Pancreas (tissue), 10 donors: ENCODE measurements at regions not wholly inside any gene's neighbourhood (a gene's known extent, or its start where the extent isn't known, plus 50 kb on each side); places are given as distances from the start of the nearest gene placed in this dataset.

Experiments used
- ATAC-seq, 4 donors: fragments of 200-7000 bp; cut with Tn5 transposase; one replicate each; pipeline versions ENCODE4 v1.8.0 to v1.9.1; 2020; ENCODE audit warnings: mild to moderate bottlenecking in 4 of 4, moderate library complexity in 4 of 4
- DNase-seq, 6 donors: peaks; one replicate each; pipeline ENCODE4 v3.0.0-alpha.2; 2020
- FAIRE-seq: peaks from 2 replicates; lab custom pipeline; 2012; peaks lifted over from hg19 to GRCh38; lab: Jason Lieb, UNC
- H3K27ac ChIP-seq, 4 donors: fragments of 200-600 bp; sonication (generic); 1 replicate in 3 of 4; 2 replicates in 1 of 4; pipeline versions ENCODE4 v1.5.0 to v1.8.0; 2020
- H3K27me3 ChIP-seq, 4 donors: fragments of 200-600 bp; one replicate each; pipeline ENCODE4 v1.8.0; 2021
- H3K36me3 ChIP-seq, 3 donors: fragments of 200-600 bp; sonication (generic) in 1 of 3; one replicate each; pipeline versions ENCODE4 v1.5.0 to v1.8.0; 2020 to 2021
- H3K4me1 ChIP-seq, 3 donors: fragments of 200-600 bp; one replicate each; pipeline ENCODE4 v1.8.0; 2021
- H3K4me3 ChIP-seq, 4 donors: fragments of 200-600 bp; sonication (generic) in 2 of 4; one replicate each; pipeline versions ENCODE4 v1.5.0 to v1.8.0; 2020 to 2021
- H3K9me3 ChIP-seq, 4 donors: fragments of 200-600 bp; one replicate each; pipeline ENCODE4 v1.8.0; 2021
- WGBS, 2 donors: extraction: QIAGEN DNeasy Blood & Tissue Kit; methylation state at CpG; one replicate each; pipeline ENCODE4 v1.1.7; 2013; 5-methylcytosine and 5-hydroxymethylcytosine counted together
- intact Hi-C, 3 donors: fragments of 100-400 bp; cut with DNase I; formaldehyde crosslinking; loops; one replicate each; pipeline versions ENCODE4 v1.11.1 to v1.14.2; 2022
- TF ChIP-seq, protein P1 (sequence below), 4 donors: fragments of 200-600 bp; sonication (generic) in 3 of 4; IDR thresholded peaks; one replicate each; pipeline versions ENCODE4 v1.5.0 to v1.8.0; 2021; ENCODE audit warnings: antibody characterized with exemption in 4 of 4
- donor health status: healthy with polysubstance abuse.
- donor health status: DM: no; HTN: no; CAD: no; lungs with moderate emphysema.
- donor health status: DM: no; HTN: no; CAD: no.
- donor health status: control.
- donor health status: control.
- donor health status: Bipolar disorder and iron deficiency.
- donor health status: DM: yes; HTN: yes; CAD: no.
- donor health status: DM: no; HTN: no; CAD: no.
- donor health status: DM: no; HTN: no; CAD: no.
- donor health status: DM: yes; HTN: yes; CAD: no.

DNA sequence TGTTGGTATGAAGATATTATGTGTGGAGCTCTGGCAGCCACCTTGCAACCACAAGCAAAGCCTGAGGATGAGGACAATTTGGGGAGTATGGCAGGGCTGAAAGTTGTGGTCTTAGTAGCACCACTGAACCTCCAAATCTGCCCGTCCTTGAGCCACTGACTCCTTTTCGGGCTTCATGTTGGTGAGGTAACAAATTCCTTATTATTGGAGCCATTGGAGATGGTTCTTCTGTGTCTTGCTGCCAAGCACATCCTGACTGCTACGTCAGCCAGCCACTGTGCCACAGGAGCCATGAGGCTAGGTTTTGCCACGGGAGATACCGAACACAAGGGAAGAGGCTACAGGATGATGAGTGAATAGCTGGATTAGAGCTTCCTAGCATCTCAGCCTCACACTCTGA is 201.6 kb downstream of the BMP7 start:
- Histone ChIP-seq H3K27ac (no peak overlapping the region), H3K36me3 (no peaks in the 10 kb centered on the region), H3K9me3 (no peaks in the 10 kb centered on the region), H3K4me1 (no peaks in the 10 kb centered on the region), H3K4me3 (no peak overlapping the region), H3K27me3 (peaks cover 0 to 6% (median 0%) of the 10 kb centered on the region in 4 donors)
- DNase-seq, result peak in 1 of 6 donors; percentile 14
- intact Hi-C loops, result no loop called here
- WGBS, 2 donors, result 58 to 59% methylated on average over 5 of the region's 5 CpGs
- ATAC-seq, result no peak
- TF ChIP-seq, protein P1, sequence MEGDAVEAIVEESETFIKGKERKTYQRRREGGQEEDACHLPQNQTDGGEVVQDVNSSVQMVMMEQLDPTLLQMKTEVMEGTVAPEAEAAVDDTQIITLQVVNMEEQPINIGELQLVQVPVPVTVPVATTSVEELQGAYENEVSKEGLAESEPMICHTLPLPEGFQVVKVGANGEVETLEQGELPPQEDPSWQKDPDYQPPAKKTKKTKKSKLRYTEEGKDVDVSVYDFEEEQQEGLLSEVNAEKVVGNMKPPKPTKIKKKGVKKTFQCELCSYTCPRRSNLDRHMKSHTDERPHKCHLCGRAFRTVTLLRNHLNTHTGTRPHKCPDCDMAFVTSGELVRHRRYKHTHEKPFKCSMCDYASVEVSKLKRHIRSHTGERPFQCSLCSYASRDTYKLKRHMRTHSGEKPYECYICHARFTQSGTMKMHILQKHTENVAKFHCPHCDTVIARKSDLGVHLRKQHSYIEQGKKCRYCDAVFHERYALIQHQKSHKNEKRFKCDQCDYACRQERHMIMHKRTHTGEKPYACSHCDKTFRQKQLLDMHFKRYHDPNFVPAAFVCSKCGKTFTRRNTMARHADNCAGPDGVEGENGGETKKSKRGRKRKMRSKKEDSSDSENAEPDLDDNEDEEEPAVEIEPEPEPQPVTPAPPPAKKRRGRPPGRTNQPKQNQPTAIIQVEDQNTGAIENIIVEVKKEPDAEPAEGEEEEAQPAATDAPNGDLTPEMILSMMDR (IDR thresholded peaks at IDR 0.05), result no peak
- FAIRE-seq, result no peak

DNA sequence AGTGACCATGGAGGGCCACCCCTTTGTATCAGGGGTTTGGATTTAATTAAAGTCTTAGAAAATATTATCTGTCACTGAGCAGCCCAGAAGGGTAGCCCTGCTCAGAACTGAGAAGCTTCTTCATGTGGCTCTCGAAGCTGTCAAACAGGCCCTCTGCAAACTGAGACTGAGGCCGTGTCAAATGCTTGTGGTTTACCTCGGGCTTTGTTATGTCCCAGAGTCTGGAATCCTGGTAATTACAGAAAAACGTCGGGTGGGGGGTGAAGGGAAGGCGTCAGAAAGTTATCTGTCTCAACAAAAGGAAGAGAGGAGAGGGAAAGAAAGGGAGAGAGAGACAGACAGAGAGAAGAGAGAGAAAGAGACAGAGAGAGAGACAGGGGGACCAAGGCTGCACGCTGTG is 200.8 kb downstream of the BMP7 start:
- intact Hi-C loops, result no loop called here
- WGBS, 2 donors, result 8% methylated on average over 7 of the region's 7 CpGs
- no peaks in the 10 kb centered on the region for H3K4me1 ChIP-seq
- H3K27ac ChIP-seq, result no peak overlapping the region
- H3K27me3 ChIP-seq, result peaks cover 0 to 3% (median 0%) of the 10 kb centered on the region in 4 donors
- H3K9me3 ChIP-seq, result no peaks in the 10 kb centered on the region
- no peak overlapping the region for H3K4me3 ChIP-seq
- H3K36me3 ChIP-seq, result no peaks in the 10 kb centered on the region
- no peak for DNase-seq
- no peak for FAIRE-seq
- ATAC-seq, result no peak
- TF ChIP-seq, protein P1 (IDR thresholded peaks at IDR 0.05), result no peak

DNA sequence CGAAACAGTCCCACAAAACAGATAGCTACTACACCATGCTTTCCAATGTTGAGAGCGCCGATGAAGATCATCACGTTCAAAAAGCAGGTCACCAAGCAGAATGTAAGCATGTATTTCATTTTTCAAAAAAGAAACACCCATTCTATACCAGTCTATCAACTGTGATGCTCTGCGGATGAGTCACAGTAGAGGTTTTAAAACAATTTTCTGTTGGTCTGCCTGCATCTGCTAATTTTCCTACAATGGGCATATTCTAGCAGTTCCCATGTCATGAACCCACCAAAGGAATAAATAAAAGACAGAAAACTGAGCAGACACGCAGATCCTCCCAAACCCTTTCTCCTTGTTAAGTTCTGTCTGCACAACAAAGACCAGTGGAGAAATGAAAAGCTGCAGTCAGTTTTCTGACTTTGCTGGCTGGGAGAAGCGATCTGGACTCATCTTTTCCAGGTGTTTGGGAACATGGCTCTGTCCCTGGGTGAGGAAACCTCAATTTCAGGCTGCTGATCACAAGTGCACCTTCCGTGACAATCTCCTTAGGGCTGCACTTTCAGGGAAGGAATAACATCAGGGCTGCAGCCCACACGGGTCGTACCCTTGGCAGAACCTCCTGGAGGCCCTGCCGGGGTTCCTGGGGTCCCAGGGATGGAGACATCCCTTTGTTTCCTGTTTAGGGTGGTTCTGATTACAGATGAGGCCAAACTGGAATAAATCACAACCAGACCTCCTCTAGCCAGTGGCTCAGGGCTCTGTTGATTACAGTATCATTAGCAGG is 200.1 kb downstream of the BMP7 start:
- H3K27me3 ChIP-seq, result peaks cover 0 to 8% (median 0%) of the 10 kb centered on the region in 4 donors
- TF ChIP-seq, protein P1 (IDR thresholded peaks at IDR 0.05), result no peak
- no peak for FAIRE-seq
- H3K9me3 ChIP-seq, result no peaks in the 10 kb centered on the region
- no peak for ATAC-seq
- H3K4me3 ChIP-seq, result no peak overlapping the region
- no peaks in the 10 kb centered on the region for H3K36me3 ChIP-seq
- intact Hi-C loops, result no loop called here
- H3K4me1 ChIP-seq, result no peaks in the 10 kb centered on the region
- peak in 1 of 6 donors; percentile 17 for DNase-seq
- no peak overlapping the region for H3K27ac ChIP-seq
- WGBS, 2 donors, result 53 to 57% methylated on average over 11 of the region's 11 CpGs

DNA sequence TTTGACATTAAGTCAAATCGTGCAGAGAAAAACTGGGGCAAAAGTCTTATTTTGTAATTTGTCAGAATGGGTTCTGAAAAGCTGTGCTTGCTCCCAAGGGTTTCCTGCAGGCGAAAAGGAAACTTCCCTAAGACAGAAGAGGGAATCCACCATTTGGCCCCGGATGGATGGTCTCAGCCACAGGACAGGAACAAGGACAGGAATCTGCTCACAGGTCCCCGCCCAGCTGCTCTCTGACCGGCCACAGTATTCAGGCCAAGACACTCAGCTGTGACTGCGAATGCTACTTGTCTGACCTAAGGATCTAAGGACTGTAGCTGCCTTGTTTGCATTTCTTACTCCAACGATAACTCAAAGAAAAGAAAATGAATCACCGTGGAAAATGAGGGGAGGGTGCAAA is 197.0 kb downstream of the BMP7 start:
- ATAC-seq, result no peak
- H3K4me3 ChIP-seq, result no peak overlapping the region
- peaks cover 0 to 7% (median 0%) of the 10 kb centered on the region in 4 donors for H3K27me3 ChIP-seq

More for the DNA sequence above, 197.0 kb downstream of the BMP7 start:
- no peaks in the 10 kb centered on the region for H3K4me1 ChIP-seq
- DNase-seq, result peak in 1 of 6 donors; percentile 28
- TF ChIP-seq, protein P1 (IDR thresholded peaks at IDR 0.05), result no peak
- H3K9me3 ChIP-seq, result no peaks in the 10 kb centered on the region
- no peak overlapping the region for H3K27ac ChIP-seq
- 40 to 53% methylated on average over 8 of the region's 8 CpGs for WGBS, 2 donors
- no peaks in the 10 kb centered on the region for H3K36me3 ChIP-seq
- FAIRE-seq, result no peak
- intact Hi-C loops, result no loop called here
